Nephron (organoid): ENCODE measurements at regions not wholly inside any gene's neighbourhood (a gene's known extent, or its start where the extent isn't known, plus 50 kb on each side); places are given as distances from the start of the nearest gene placed in this dataset.

ENCODE experiments used
- H3K27ac Mint-ChIP-seq, 3 experiments: 2 replicates each; pipeline ENCODE4 v1.8.0; 2020; ENCODE audit warnings: mixed read lengths in 3 of 3, mild to moderate bottlenecking in 2 of 3, moderate library complexity in 1 of 3
- H3K27me3 Mint-ChIP-seq: 2 replicates; pipeline ENCODE4 v1.8.0; 2021; ENCODE audit warnings: low read depth, mild to moderate bottlenecking, moderate library complexity, mixed read lengths
- H3K36me3 Mint-ChIP-seq: 2 replicates; pipeline ENCODE4 v1.8.0; 2020; ENCODE audit warnings: low read depth, mixed read lengths
- H3K4me1 Mint-ChIP-seq: 2 replicates; pipeline ENCODE4 v1.8.0; 2020; ENCODE audit warnings: mixed read lengths
- H3K4me3 Mint-ChIP-seq, 3 experiments: 2 replicates each; pipeline ENCODE4 v1.8.0; 2020; ENCODE audit warnings: mild to moderate bottlenecking in 3 of 3, mixed read lengths in 3 of 3, moderate library complexity in 2 of 3
- H3K9me3 Mint-ChIP-seq: 2 replicates; pipeline ENCODE4 v1.8.0; 2020; ENCODE audit warnings: mixed read lengths
- TF ChIP-seq, protein P1 (sequence below), 3 experiments: fragments of 200-600 bp; sonication (generic); IDR thresholded peaks; one replicate each; pipeline ENCODE4 v1.5.0; 2021; ENCODE audit warnings: antibody characterized with exemption in 3 of 3; ENCODE audit not compliant: unreplicated experiment in 3 of 3

DNA sequence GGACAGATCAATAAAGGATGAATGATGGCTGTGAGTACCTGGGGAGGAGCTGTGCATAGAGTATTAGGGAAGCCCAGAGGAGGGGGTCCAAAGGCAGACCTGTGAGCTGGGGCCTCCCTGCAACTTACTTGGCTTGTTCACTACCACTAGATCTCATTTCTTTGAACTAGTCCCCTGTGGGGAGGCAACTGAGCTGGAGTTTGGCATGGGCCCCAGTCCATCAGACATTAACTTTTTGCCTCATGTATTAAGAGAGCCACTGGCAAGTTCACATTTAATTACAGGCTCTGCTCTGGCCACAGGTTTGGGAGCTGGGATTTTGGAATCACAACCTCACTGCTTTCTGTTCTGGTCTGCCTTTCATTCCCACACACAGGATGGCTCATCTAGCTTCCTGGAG lies 254.1 kb downstream of the PRL start:
- H3K27ac Mint-ChIP-seq = peak overlapping the region; percentile 85 to 98 (median 96)
- no peak overlapping the region for H3K4me3 Mint-ChIP-seq
- H3K27me3 Mint-ChIP-seq = no peaks in the 10 kb centered on the region
- H3K4me1 Mint-ChIP-seq = peaks cover 33% of the 10 kb centered on the region
- H3K36me3 Mint-ChIP-seq = peaks cover 84% of the 10 kb centered on the region
- H3K9me3 Mint-ChIP-seq = peaks cover 28% of the 10 kb centered on the region
- TF ChIP-seq, protein P1, sequence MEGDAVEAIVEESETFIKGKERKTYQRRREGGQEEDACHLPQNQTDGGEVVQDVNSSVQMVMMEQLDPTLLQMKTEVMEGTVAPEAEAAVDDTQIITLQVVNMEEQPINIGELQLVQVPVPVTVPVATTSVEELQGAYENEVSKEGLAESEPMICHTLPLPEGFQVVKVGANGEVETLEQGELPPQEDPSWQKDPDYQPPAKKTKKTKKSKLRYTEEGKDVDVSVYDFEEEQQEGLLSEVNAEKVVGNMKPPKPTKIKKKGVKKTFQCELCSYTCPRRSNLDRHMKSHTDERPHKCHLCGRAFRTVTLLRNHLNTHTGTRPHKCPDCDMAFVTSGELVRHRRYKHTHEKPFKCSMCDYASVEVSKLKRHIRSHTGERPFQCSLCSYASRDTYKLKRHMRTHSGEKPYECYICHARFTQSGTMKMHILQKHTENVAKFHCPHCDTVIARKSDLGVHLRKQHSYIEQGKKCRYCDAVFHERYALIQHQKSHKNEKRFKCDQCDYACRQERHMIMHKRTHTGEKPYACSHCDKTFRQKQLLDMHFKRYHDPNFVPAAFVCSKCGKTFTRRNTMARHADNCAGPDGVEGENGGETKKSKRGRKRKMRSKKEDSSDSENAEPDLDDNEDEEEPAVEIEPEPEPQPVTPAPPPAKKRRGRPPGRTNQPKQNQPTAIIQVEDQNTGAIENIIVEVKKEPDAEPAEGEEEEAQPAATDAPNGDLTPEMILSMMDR (IDR thresholded peaks at IDR 0.05; ENCODE audit: unreplicated experiment in 3 of 3) = no peak

DNA sequence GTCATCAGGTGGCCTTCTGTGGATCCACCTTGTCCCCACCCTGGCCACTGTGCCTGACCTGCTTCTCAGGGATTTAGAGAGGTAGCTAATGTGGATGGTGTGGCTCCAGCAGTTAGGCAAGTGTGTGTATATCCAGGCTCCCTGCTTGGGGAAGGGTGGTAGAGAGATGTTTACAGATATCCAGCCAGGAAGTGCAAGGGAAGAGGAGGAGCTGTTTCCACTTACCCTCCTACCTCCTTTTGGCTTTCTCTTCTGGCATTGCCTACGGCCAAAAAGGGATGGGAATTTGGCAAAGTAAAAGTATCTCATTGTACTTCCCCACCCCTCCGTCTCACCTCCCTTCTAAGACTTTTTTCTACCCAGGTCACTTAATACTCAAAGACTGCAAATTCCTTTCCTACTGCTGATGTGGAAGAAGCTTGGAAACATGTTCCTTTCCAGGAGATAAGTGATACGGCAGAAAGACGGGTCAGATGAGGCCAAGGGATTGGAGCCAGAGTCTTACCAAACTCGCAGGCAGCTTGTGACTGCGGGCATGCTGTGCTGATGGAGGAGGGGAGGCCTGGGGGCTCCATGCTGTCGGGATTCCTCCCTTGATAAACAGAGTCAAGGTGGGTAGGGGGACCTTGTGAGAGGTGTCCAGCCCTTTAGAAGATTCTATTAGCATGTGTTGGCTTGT lies 253.4 kb downstream of the PRL start:
- H3K9me3 Mint-ChIP-seq = peaks cover 28% of the 10 kb centered on the region
- no peak overlapping the region for H3K4me3 Mint-ChIP-seq
- H3K4me1 Mint-ChIP-seq = peaks cover 33% of the 10 kb centered on the region
- no peaks in the 10 kb centered on the region for H3K27me3 Mint-ChIP-seq
- peaks cover 82% of the 10 kb centered on the region for H3K36me3 Mint-ChIP-seq
- TF ChIP-seq, protein P1 (IDR thresholded peaks at IDR 0.05; ENCODE audit: unreplicated experiment in 3 of 3) = no peak
- H3K27ac Mint-ChIP-seq = peak overlapping the region; percentile 85 to 98 (median 96)

DNA sequence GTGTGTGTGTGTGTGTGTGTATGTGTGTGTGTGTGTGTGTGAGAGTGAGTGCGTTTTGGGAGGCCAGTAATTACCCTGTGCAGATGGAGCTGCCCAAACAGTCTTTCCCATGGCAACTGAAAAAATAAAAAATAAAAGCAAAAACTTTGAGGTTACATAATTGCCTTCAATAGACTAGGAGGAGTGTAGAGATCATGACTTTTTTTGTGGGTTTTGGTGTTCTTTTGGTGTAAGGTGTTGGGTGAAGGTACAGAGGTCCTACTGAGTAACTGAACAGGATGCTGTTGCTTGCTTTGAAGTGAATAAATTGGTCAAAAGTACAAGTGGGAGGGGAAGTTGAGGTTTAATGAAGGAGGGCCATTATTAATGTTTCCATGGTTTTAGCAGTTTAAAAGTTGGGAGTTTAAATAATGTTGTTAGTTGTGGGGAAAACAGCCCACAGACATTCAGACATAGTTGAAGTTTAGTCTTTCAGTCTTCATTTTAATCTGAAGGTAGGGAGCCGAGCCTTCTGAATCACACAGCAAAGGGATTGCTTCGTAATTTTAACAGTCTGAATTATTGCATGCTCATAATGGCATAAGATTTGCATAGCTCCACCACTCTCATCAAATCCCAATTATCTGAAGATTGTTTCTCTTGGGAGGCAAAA lies 251.4 kb downstream of the PRL start:
- H3K36me3 Mint-ChIP-seq = peaks cover 77% of the 10 kb centered on the region
- no peak overlapping the region for H3K4me3 Mint-ChIP-seq
- H3K27ac Mint-ChIP-seq = peak overlapping the region in 2 of 3 experiments; percentile 81 to 98
- peaks cover 33% of the 10 kb centered on the region for H3K4me1 Mint-ChIP-seq
- H3K27me3 Mint-ChIP-seq = no peaks in the 10 kb centered on the region
- H3K9me3 Mint-ChIP-seq = peaks cover 8% of the 10 kb centered on the region
- TF ChIP-seq, protein P1 (IDR thresholded peaks at IDR 0.05; ENCODE audit: unreplicated experiment in 3 of 3) = no peak

DNA sequence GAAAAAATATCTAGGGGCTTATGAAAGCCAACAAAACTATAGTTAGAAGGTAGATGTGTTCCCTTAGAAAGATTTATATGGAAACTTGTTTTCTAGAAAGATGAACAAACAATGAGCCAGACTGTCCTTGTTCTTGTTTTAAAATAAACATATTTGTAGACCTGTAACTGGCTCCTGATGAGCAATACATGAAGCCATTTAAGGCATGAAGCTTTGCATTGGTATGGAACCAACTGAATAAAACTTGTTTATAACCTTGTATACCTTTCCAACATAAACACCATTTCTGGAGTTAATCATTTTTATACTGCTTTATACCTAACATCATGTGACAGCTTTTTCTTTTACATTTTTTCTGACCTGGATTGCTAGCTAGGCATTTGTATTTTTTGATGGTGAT lies 247.8 kb downstream of the PRL start:
- Mint-ChIP-seq H3K36me3 (peaks cover 68% of the 10 kb centered on the region), H3K4me1 (peaks cover 24% of the 10 kb centered on the region), H3K9me3 (no peaks in the 10 kb centered on the region), H3K4me3 (no peak overlapping the region), H3K27me3 (no peaks in the 10 kb centered on the region), H3K27ac (peak overlapping the region in 1 of 3 experiments; percentile 44)
- TF ChIP-seq, protein P1 (IDR thresholded peaks at IDR 0.05; ENCODE audit: unreplicated experiment in 3 of 3) = no peak

DNA sequence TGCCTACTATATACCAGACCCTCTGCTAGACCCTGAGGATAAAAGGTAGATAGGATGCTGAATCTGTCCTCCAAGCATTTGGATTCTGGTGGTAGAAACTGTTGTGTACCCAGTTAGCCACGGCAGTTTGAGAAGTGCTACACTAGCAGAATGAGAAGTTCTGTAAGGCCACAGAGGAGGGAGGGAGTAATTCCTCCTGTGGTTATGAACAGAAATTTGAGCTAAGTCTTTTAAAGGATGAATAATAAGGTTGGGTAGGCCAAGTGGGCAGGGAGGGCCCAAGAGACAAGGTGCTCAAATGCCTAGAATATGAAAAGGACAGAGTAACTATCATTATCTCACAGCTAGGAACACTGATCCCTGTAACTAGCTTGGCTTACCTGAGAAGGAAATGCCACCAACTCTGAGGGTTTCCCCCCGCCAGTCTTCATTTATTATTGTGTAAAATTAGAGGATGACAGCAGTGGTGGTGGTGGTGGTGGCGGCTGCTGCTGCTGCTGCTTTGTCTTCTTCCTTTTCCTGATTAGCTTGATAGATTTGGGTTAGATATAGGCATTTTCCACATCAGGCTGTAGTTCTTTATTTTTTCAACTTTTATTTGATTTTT lies 243.3 kb downstream of the PRL start:
- peak overlapping the region; percentile 61 to 84 (median 74) for H3K27ac Mint-ChIP-seq
- H3K27me3 Mint-ChIP-seq = no peaks in the 10 kb centered on the region
- H3K36me3 Mint-ChIP-seq = peaks cover 74% of the 10 kb centered on the region
- H3K4me3 Mint-ChIP-seq = no peak overlapping the region
- TF ChIP-seq, protein P1 (IDR thresholded peaks at IDR 0.05; ENCODE audit: unreplicated experiment in 3 of 3) = no peak
- H3K4me1 Mint-ChIP-seq = peaks cover 23% of the 10 kb centered on the region
- H3K9me3 Mint-ChIP-seq = no peaks in the 10 kb centered on the region
